HL-60 (cell line): ENCODE measurements at regions not wholly inside any gene's neighbourhood (a gene's known extent, or its start where the extent isn't known, plus 50 kb on each side); places are given as distances from the start of the nearest gene placed in this dataset.

ENCODE experiments used
- DNase-seq, 2 experiments: peaks; one replicate each; pipeline ENCODE4 v3.0.0-alpha.2; 2010 to 2020; ENCODE audit warnings: low read depth in 1 of 2, low spot score in 1 of 2
- H3K27ac ChIP-seq: fragments of 250-450 bp; sonication (Bioruptor Pico); replicated peaks from 2 replicates; pipeline ENCODE4 v1.5.1; 2020; ENCODE audit warnings: mild to moderate bottlenecking, moderate library complexity
- H3K27me3 ChIP-seq: fragments of 250-450 bp; sonication (Bioruptor Pico); 2 replicates; pipeline ENCODE4 v1.5.1; 2021; ENCODE audit warnings: mild to moderate bottlenecking, moderate library complexity; ENCODE audit not compliant: insufficient read depth, poor library complexity, severe bottlenecking
- H3K4me3 ChIP-seq: replicated peaks from 2 replicates; pipeline ENCODE4 v1.5.1; 2011; ENCODE audit warnings: mild to moderate bottlenecking, control low read depth, low read length; ENCODE audit not compliant: insufficient read depth
- GABPA ChIP-seq: IDR thresholded peaks from 2 replicates; pipeline ENCODE4 v1.6.1; 2012; ENCODE audit warnings: low read depth
- POLR2AphosphoS5 ChIP-seq: IDR thresholded peaks from 2 replicates; pipeline ENCODE4 v1.6.1; 2012; ENCODE audit warnings: low read depth
- SPI1 ChIP-seq: IDR thresholded peaks from 2 replicates; pipeline ENCODE4 v1.6.1; 2012; ENCODE audit warnings: low read depth, mild to moderate bottlenecking, borderline replicate concordance
- TF ChIP-seq, protein P1 (sequence below): IDR thresholded peaks from 2 replicates; pipeline ENCODE4 v1.6.1; 2012; ENCODE audit warnings: low read depth; ENCODE audit not compliant: insufficient replicate concordance
- TF ChIP-seq, protein P2 (sequence below): IDR thresholded peaks from one replicate; pipeline ENCODE4 v1.5.1; 2011; ENCODE audit warnings: low read length, control low read depth, inconsistent platforms; ENCODE audit not compliant: insufficient read depth

DNA sequence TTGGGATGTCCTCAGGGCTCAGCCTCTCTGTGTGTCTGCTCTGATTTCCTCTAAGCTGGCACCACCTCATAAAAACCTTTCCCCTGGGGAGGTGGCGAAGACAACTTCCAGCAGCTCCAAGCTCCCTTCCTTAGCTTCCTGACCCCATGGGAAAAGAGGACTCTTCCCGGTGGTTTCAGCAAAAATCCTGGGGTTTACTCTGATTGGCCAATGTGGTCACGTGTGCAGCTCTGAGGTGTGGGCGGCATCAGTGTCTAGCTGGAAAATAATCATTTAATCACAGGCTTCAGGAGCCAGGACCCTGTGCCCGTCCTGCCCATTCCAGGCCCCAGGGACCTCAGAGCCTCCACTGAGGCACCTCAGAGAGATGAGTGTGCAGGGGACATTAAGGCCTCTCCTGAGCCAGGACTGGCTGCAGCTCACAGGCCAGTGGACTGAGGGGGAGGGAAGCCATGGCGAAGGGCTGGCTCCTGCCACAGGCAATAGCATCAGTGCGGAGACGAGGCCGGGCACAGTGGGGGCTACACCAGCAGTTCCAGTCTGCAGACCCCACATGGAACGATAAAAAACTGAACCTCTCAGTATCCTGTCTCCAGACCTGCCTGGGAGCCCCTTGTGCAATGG, 104.1 kb downstream of the TPRA1 start:
- H3K27me3 ChIP-seq: peaks cover 8% of the 10 kb centered on the region
- DNase-seq: no peak
- H3K4me3 ChIP-seq: no peak overlapping the region
- no peak overlapping the region for H3K27ac ChIP-seq
- TF ChIP-seq SPI1: no peak
- TF ChIP-seq, protein P1, sequence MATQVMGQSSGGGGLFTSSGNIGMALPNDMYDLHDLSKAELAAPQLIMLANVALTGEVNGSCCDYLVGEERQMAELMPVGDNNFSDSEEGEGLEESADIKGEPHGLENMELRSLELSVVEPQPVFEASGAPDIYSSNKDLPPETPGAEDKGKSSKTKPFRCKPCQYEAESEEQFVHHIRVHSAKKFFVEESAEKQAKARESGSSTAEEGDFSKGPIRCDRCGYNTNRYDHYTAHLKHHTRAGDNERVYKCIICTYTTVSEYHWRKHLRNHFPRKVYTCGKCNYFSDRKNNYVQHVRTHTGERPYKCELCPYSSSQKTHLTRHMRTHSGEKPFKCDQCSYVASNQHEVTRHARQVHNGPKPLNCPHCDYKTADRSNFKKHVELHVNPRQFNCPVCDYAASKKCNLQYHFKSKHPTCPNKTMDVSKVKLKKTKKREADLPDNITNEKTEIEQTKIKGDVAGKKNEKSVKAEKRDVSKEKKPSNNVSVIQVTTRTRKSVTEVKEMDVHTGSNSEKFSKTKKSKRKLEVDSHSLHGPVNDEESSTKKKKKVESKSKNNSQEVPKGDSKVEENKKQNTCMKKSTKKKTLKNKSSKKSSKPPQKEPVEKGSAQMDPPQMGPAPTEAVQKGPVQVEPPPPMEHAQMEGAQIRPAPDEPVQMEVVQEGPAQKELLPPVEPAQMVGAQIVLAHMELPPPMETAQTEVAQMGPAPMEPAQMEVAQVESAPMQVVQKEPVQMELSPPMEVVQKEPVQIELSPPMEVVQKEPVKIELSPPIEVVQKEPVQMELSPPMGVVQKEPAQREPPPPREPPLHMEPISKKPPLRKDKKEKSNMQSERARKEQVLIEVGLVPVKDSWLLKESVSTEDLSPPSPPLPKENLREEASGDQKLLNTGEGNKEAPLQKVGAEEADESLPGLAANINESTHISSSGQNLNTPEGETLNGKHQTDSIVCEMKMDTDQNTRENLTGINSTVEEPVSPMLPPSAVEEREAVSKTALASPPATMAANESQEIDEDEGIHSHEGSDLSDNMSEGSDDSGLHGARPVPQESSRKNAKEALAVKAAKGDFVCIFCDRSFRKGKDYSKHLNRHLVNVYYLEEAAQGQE: no peak
- TF ChIP-seq POLR2AphosphoS5: no peak
- TF ChIP-seq, protein P2, sequence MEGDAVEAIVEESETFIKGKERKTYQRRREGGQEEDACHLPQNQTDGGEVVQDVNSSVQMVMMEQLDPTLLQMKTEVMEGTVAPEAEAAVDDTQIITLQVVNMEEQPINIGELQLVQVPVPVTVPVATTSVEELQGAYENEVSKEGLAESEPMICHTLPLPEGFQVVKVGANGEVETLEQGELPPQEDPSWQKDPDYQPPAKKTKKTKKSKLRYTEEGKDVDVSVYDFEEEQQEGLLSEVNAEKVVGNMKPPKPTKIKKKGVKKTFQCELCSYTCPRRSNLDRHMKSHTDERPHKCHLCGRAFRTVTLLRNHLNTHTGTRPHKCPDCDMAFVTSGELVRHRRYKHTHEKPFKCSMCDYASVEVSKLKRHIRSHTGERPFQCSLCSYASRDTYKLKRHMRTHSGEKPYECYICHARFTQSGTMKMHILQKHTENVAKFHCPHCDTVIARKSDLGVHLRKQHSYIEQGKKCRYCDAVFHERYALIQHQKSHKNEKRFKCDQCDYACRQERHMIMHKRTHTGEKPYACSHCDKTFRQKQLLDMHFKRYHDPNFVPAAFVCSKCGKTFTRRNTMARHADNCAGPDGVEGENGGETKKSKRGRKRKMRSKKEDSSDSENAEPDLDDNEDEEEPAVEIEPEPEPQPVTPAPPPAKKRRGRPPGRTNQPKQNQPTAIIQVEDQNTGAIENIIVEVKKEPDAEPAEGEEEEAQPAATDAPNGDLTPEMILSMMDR: no peak
- no peak for TF ChIP-seq GABPA

DNA sequence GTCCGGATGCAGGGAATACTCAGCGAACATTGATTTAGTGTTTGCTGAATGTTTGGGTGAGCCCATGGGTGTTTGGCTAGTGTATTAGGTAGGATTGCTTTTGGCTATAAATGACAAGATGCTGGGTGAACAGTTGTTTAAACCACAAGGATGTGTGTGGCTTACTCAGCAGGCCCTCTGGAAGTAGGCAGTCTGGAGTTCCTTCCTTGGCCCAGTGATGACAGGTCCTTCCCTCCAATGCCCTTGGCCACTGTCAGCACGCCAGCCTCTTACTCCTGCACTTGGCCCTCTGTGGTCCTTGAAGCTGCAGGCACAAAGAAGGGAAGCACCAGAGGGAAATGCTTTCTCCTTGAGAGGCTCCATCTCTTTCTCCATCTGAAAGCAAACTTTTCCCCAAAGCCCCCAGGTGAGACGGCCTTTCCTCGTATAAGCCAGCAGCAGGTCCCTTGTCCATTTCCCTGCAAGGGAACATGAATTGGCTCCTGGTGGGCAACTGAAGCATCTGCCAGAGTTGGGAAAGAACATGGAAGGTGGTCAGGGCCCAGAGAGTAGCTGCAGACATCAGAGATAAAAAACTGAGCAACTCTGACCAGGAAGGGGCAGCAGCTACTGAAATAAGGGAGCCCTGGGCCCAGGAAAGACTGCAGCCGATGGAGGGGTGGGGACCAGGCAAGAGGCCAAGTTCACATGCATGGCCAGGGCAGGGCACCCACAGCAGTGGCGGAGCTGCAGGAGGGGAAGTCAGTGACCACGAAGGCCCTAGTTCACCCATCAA, 105.0 kb downstream of the TPRA1 start:
- Histone ChIP-seq H3K4me3 (no peak overlapping the region), H3K27me3 (peaks cover 8% of the 10 kb centered on the region), H3K27ac (no peak overlapping the region)
- TF ChIP-seq GABPA (no peak), POLR2AphosphoS5 (no peak), SPI1 (no peak)
- TF ChIP-seq, protein P2: no peak
- TF ChIP-seq, protein P1: no peak
- no peak for DNase-seq

DNA sequence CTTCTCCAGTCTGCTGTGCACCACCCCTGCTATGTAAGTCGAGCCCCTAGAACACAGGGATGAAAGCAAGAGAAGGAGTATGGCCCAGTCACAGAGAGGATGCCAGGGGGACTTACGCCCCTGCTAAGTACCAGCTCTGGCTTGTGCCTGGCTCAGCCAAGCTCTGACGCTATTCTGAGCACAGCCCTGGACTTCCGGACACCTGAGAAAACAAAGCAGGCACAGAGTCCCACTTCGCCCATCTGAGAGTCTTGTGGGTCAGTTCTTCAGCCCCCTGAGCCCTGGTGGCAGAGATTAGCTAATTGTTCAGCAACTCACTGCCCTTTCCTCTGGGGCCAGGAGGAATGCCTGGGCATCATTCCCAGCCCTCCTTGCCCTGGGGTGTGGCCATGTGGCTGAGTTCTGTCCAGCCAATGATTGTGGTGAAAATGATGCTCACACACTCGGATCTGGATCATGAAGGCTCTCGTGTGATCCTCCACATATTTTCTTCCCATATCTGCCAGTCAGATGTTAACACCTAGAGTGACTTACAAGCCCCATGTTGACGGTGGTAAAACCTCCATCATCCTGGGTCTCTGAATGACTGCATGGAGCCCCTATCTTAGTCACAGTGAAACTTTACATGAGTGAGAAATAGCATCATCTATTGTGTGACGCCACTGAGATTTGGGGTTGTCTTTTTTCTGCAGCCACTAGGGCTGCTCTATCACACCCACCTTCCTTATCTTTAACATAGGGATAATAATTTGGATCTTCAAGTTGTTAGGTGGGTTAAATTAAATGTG, 105.7 kb downstream of the TPRA1 start:
- Histone ChIP-seq H3K27me3 (peaks cover 8% of the 10 kb centered on the region), H3K27ac (no peak overlapping the region), H3K4me3 (no peak overlapping the region)
- TF ChIP-seq POLR2AphosphoS5 (no peak), GABPA (no peak), SPI1 (no peak)
- TF ChIP-seq, protein P1: no peak
- TF ChIP-seq, protein P2: no peak
- no peak for DNase-seq
